Spinal cord (tissue), 9 donors: ENCODE measurements at regions not wholly inside any gene's neighbourhood (a gene's known extent, or its start where the extent isn't known, plus 50 kb on each side); places are given as distances from the start of the nearest gene placed in this dataset.
"Not testable (repeated sequence)": the region's sequence is repeated elsewhere in the genome, so short reads cannot be mapped to it uniquely, and the experiment has no call there.

Experiments
- DNase-seq, 6 donors: peaks; one replicate each; pipeline versions ENCODE4 v3.0.0 to v3.0.0-alpha.2; 2013 to 2015; ENCODE audit warnings: low spot score in 6 of 6, low read depth in 4 of 6
- H3K27ac ChIP-seq: one replicate; pipeline ENCODE4 v1.5.1; 2013; ENCODE audit warnings: low read depth, low read length, control low read depth
- H3K27me3 ChIP-seq: one replicate; pipeline ENCODE4 v1.6.1; 2013; ENCODE audit warnings: low read length; ENCODE audit not compliant: control insufficient read depth, insufficient read depth
- H3K36me3 ChIP-seq: one replicate; pipeline ENCODE4 v1.6.1; 2013; ENCODE audit warnings: low read length; ENCODE audit not compliant: control insufficient read depth, insufficient read depth
- H3K4me1 ChIP-seq: one replicate; pipeline ENCODE4 v1.6.1; 2013; ENCODE audit warnings: low read length; ENCODE audit not compliant: control insufficient read depth, insufficient read depth
- H3K4me3 ChIP-seq: one replicate; pipeline ENCODE4 v1.5.1; 2013; ENCODE audit warnings: low read depth, low read length, control low read depth
- H3K9me3 ChIP-seq: one replicate; pipeline ENCODE4 v1.6.1; 2013; ENCODE audit warnings: low read length; ENCODE audit not compliant: control insufficient read depth, insufficient read depth
- WGBS: methylation state at CpG from one replicate; pipeline ENCODE4 v1.1.5; 2013; ENCODE audit warnings: missing lambda C conversion rate; ENCODE audit not compliant: insufficient coverage; 5-methylcytosine and 5-hydroxymethylcytosine counted together
- donor health status: healthy.

- Histone ChIP-seq H3K9me3 (no peaks in the 10 kb centered on the region), H3K27me3 (no peaks in the 10 kb centered on the region)
Measured at GRCh38 chr7:76146374-76146773, 55.3 kb upstream of the SRRM3 start.

GRCh38 chr7:76148947-76149346 is 52.7 kb upstream of the SRRM3 start:
- not testable (repeated sequence) for H3K36me3 ChIP-seq, H3K4me3 ChIP-seq, DNase-seq, H3K4me1 ChIP-seq, H3K9me3 ChIP-seq, H3K27ac ChIP-seq, H3K27me3 ChIP-seq
- WGBS, result 80% methylated on average over 2 of the region's 3 CpGs

More at GRCh38 chr7:76146374-76146773, 55.3 kb upstream of the SRRM3 start:
- Histone ChIP-seq H3K4me1 (peaks cover 9% of the 10 kb centered on the region), H3K36me3 (no peaks in the 10 kb centered on the region), H3K27ac (no peak overlapping the region), H3K4me3 (no peak overlapping the region)
- WGBS, result 61% methylated on average over 2 of the region's 4 CpGs
- no peak for DNase-seq

GRCh38 chr7:76149847-76150691 is 51.6 kb upstream of the SRRM3 start:
- Histone ChIP-seq H3K36me3 (no peaks in the 10 kb centered on the region), H3K4me1 (peaks cover 9% of the 10 kb centered on the region), H3K9me3 (no peaks in the 10 kb centered on the region), H3K27ac (no peak overlapping the region), H3K27me3 (no peaks in the 10 kb centered on the region), H3K4me3 (no peak overlapping the region)
- DNase-seq, result peak in 2 of 6 donors; percentile 18 to 52
- 61% methylated on average over 52 of the region's 53 CpGs for WGBS
